ENCODE measurements at regions not wholly inside any gene's neighbourhood (a gene's known extent, or its start where the extent isn't known, plus 50 kb on each side); places are given as distances from the start of the nearest gene placed in this dataset.

DNA sequence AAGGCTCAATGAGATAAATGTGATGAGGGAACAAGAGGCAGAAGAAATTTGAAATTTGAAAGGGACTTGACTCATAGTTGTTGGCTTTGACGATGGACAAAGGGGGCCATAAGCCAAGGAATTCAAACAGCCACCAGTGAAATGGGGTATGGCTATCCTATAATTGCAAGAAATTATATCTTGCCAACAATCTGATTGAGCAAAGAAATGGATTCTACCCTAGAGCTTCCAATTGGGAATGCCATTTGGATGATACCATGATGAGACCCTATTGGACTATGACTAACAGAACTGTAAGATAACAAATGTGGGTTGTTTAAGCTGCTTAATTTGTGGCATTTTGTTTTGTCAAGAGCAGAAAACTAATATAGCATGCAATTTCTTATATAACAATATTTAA, 270.1 kb upstream of the ARSJ start:
- Histone ChIP-seq H3K4me2 (ENCODE audit: low read length) (no peak overlapping the region), H4K20me1 (ENCODE audit: insufficient read depth) (no peaks in the 10 kb centered on the region), H3K79me2 (replicated peaks; ENCODE audit: insufficient read depth, low read length) (no peaks in the 10 kb centered on the region), H3K4me3 (ENCODE audit: low read length) (no peak overlapping the region), H2AFZ (ENCODE audit: low read depth, low read length) (no peak overlapping the region), H3F3A (ENCODE audit: insufficient read depth, low read length, poor library complexity, severe bottlenecking) (no peaks in the 10 kb centered on the region), H3K27me3 (ENCODE audit: insufficient read depth, low read depth, low read length) (no peaks in the 10 kb centered on the region), H3K9me3 (ENCODE audit: low read length) (no peaks in the 10 kb centered on the region), H3K9ac (ENCODE audit: low read length) (no peak overlapping the region), H3K27ac (ENCODE audit: low read length) (no peak overlapping the region), H3K36me3 (ENCODE audit: insufficient read depth, low read length) (no peaks in the 10 kb centered on the region), H3K9me2 (ENCODE audit: insufficient read depth, low read length) (no peaks in the 10 kb centered on the region)
- TF ChIP-seq MXI1 (conservative IDR thresholded peaks at IDR 0.05; ENCODE audit: poor library complexity, severe bottlenecking) (no peak), TAF1 (IDR thresholded peaks at IDR 0.05; ENCODE audit: low read depth) (no peak), POLR2AphosphoS5 (IDR thresholded peaks at IDR 0.05) (no peak), RAD21 (conservative IDR thresholded peaks at IDR 0.05) (no peak), EP300 (conservative IDR thresholded peaks at IDR 0.05; ENCODE audit: poor library complexity, severe bottlenecking) (no peak)
- TF ChIP-seq, protein P1, sequence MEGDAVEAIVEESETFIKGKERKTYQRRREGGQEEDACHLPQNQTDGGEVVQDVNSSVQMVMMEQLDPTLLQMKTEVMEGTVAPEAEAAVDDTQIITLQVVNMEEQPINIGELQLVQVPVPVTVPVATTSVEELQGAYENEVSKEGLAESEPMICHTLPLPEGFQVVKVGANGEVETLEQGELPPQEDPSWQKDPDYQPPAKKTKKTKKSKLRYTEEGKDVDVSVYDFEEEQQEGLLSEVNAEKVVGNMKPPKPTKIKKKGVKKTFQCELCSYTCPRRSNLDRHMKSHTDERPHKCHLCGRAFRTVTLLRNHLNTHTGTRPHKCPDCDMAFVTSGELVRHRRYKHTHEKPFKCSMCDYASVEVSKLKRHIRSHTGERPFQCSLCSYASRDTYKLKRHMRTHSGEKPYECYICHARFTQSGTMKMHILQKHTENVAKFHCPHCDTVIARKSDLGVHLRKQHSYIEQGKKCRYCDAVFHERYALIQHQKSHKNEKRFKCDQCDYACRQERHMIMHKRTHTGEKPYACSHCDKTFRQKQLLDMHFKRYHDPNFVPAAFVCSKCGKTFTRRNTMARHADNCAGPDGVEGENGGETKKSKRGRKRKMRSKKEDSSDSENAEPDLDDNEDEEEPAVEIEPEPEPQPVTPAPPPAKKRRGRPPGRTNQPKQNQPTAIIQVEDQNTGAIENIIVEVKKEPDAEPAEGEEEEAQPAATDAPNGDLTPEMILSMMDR (IDR thresholded peaks at IDR 0.05; ENCODE audit: poor library complexity, severe bottlenecking): no peak

DNA sequence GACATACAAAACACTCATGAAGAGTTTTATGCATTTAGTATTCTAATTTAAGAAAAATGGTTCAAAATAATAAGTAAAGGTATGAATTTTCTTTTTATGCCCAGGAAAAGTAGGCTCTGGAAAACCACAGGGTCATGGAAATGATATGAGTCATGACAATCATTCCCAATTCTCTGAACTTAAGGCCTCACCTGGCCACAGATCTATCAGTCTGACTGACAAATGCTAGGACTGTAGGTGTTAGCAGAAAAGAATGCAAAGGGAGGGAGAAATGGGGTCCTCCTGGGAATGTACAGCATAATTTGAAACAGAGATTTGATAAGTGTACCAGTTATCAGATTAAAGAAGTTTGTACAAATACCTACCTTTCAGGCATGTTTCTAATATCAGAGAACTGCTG, 270.5 kb upstream of the ARSJ start:
- H3K4me3 ChIP-seq (ENCODE audit: low read length): no peak overlapping the region
- H3K4me2 ChIP-seq (ENCODE audit: low read length): no peak overlapping the region
- H3K79me2 ChIP-seq (replicated peaks; ENCODE audit: insufficient read depth, low read length): no peaks in the 10 kb centered on the region
- no peaks in the 10 kb centered on the region for H3K36me3 ChIP-seq (ENCODE audit: insufficient read depth, low read length)
- no peaks in the 10 kb centered on the region for H4K20me1 ChIP-seq (ENCODE audit: insufficient read depth)
- H2AFZ ChIP-seq (ENCODE audit: low read depth, low read length): no peak overlapping the region
- H3K27me3 ChIP-seq (ENCODE audit: insufficient read depth, low read depth, low read length): no peaks in the 10 kb centered on the region
- no peaks in the 10 kb centered on the region for H3F3A ChIP-seq (ENCODE audit: insufficient read depth, low read length, poor library complexity, severe bottlenecking)
- no peak overlapping the region for H3K27ac ChIP-seq (ENCODE audit: low read length)
- no peaks in the 10 kb centered on the region for H3K9me3 ChIP-seq (ENCODE audit: low read length)
- H3K9me2 ChIP-seq (ENCODE audit: insufficient read depth, low read length): no peaks in the 10 kb centered on the region
- H3K9ac ChIP-seq (ENCODE audit: low read length): no peak overlapping the region
- TF ChIP-seq RAD21 (conservative IDR thresholded peaks at IDR 0.05): no peak
- no peak for TF ChIP-seq EP300 (conservative IDR thresholded peaks at IDR 0.05; ENCODE audit: poor library complexity, severe bottlenecking)
- TF ChIP-seq TAF1 (IDR thresholded peaks at IDR 0.05; ENCODE audit: low read depth): no peak
- TF ChIP-seq MXI1 (conservative IDR thresholded peaks at IDR 0.05; ENCODE audit: poor library complexity, severe bottlenecking): no peak
- TF ChIP-seq, protein P1 (IDR thresholded peaks at IDR 0.05; ENCODE audit: poor library complexity, severe bottlenecking): no peak
- TF ChIP-seq SMC3 (conservative IDR thresholded peaks at IDR 0.05; ENCODE audit: poor library complexity): no peak
- TF ChIP-seq, protein P2, sequence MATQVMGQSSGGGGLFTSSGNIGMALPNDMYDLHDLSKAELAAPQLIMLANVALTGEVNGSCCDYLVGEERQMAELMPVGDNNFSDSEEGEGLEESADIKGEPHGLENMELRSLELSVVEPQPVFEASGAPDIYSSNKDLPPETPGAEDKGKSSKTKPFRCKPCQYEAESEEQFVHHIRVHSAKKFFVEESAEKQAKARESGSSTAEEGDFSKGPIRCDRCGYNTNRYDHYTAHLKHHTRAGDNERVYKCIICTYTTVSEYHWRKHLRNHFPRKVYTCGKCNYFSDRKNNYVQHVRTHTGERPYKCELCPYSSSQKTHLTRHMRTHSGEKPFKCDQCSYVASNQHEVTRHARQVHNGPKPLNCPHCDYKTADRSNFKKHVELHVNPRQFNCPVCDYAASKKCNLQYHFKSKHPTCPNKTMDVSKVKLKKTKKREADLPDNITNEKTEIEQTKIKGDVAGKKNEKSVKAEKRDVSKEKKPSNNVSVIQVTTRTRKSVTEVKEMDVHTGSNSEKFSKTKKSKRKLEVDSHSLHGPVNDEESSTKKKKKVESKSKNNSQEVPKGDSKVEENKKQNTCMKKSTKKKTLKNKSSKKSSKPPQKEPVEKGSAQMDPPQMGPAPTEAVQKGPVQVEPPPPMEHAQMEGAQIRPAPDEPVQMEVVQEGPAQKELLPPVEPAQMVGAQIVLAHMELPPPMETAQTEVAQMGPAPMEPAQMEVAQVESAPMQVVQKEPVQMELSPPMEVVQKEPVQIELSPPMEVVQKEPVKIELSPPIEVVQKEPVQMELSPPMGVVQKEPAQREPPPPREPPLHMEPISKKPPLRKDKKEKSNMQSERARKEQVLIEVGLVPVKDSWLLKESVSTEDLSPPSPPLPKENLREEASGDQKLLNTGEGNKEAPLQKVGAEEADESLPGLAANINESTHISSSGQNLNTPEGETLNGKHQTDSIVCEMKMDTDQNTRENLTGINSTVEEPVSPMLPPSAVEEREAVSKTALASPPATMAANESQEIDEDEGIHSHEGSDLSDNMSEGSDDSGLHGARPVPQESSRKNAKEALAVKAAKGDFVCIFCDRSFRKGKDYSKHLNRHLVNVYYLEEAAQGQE (IDR thresholded peaks at IDR 0.05; ENCODE audit: borderline replicate concordance): no peak
- TF ChIP-seq POLR2AphosphoS5 (IDR thresholded peaks at IDR 0.05): no peak
- no peak for TF ChIP-seq EZH2 (IDR thresholded peaks at IDR 0.05; ENCODE audit: borderline replicate concordance, insufficient read depth, low read length, poor library complexity, severe bottlenecking)
